ENCODE measurements at regions not wholly inside any gene's neighbourhood (a gene's known extent, or its start where the extent isn't known, plus 50 kb on each side); places are given as distances from the start of the nearest gene placed in this dataset.

DNA sequence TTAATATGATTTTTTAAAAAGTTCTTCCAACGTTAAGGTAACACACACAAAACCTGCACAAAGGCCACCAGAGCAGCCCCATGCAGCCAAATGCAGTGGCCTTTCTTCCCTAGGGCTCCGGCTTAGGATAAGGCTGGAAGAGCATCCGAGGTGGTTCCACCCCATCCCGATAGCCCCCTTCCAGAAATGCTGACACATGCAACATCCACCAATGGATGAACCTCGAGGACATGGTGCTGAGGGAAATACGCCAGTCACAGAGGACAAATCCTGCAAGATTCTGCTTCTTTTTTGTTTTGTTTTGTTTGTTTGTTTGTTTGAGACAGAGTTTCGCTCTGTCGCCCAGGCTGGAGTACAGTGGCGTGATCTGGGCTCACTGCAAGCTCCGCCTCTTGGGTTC is 199.3 kb upstream of the NSMCE3 start:
- TF ChIP-seq CTCF (IDR thresholded peaks at IDR 0.05) (no peak), POLR2A (IDR thresholded peaks at IDR 0.05) (no peak)
